IPS-15b (cell line): ENCODE measurements at regions not wholly inside any gene's neighbourhood (a gene's known extent, or its start where the extent isn't known, plus 50 kb on each side); places are given as distances from the start of the nearest gene placed in this dataset.

ENCODE experiments used
- H3K27me3 ChIP-seq: one replicate; pipeline ENCODE4 v1.6.1; 2013; ENCODE audit warnings: low read length; ENCODE audit not compliant: control insufficient read depth, insufficient read depth
- H3K36me3 ChIP-seq: one replicate; pipeline ENCODE4 v1.6.1; 2013; ENCODE audit warnings: low read length; ENCODE audit not compliant: control insufficient read depth, insufficient read depth
- H3K4me1 ChIP-seq: one replicate; pipeline ENCODE4 v1.6.1; 2013; ENCODE audit warnings: mild to moderate bottlenecking, low read length; ENCODE audit not compliant: control insufficient read depth, insufficient read depth
- H3K4me3 ChIP-seq: one replicate; pipeline ENCODE4 v1.5.1; 2013; ENCODE audit warnings: low read depth, low read length
- H3K9ac ChIP-seq: one replicate; pipeline ENCODE4 v1.6.1; 2013; ENCODE audit warnings: low read depth, mild to moderate bottlenecking, low read length
- H3K9me3 ChIP-seq: one replicate; pipeline ENCODE4 v1.6.1; 2013; ENCODE audit warnings: mild to moderate bottlenecking, low read length; ENCODE audit not compliant: control insufficient read depth, insufficient read depth

DNA sequence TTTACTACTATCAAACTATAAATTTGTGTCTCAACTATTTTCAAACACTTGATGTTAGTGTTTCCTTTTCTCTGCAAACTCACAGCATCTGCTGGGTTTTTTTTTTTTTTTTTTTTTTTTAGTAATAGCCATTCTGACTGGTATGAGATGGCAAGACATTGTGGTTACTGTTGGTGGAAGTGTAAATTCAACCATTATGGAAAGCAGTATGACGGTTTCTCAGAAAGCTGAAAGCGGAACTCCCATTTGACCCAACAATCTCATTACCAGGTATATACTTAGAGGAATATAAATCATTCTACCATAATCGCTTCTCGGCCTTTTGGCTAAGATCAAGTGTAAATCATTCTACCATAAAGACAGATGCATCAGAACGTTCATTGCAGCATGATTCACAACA lies 608.3 kb upstream of the ZP4 start:
- H3K9ac ChIP-seq, result no peak overlapping the region
- H3K4me1 ChIP-seq, result no peaks in the 10 kb centered on the region
- H3K36me3 ChIP-seq, result no peaks in the 10 kb centered on the region
- H3K4me3 ChIP-seq, result no peak overlapping the region
- H3K9me3 ChIP-seq, result no peaks in the 10 kb centered on the region
- no peaks in the 10 kb centered on the region for H3K27me3 ChIP-seq

GRCh38 chr1:238492271-238492670 lies 601.5 kb upstream of the ZP4 start:
- Histone ChIP-seq H3K4me1 (no peaks in the 10 kb centered on the region), H3K4me3 (no peak overlapping the region), H3K9ac (no peak overlapping the region), H3K9me3 (no peaks in the 10 kb centered on the region), H3K36me3 (no peaks in the 10 kb centered on the region), H3K27me3 (no peaks in the 10 kb centered on the region)

DNA sequence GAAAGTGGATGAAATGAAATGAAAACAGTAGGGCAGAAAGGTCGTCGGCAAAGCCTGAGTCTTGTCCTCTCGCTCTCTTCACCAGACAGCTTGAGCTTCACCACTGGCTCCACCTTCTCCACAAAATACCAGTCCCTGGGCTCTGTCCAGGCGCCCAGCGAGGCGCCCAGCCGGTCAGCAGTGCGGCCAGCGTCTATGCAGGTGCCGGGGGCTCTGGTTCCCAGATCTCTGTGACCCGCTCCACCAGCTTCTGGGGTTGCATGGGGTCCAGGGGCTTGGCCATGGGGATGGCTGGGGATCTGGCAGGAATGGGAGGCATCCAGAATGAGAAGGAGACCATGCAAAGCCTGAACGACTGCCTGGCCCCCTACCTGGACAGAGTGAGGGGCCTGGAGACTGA lies 600.5 kb upstream of the ZP4 start:
- Histone ChIP-seq H3K9me3 (no peaks in the 10 kb centered on the region), H3K36me3 (no peaks in the 10 kb centered on the region), H3K27me3 (no peaks in the 10 kb centered on the region), H3K4me1 (no peaks in the 10 kb centered on the region), H3K4me3 (no peak overlapping the region), H3K9ac (no peak overlapping the region)

DNA sequence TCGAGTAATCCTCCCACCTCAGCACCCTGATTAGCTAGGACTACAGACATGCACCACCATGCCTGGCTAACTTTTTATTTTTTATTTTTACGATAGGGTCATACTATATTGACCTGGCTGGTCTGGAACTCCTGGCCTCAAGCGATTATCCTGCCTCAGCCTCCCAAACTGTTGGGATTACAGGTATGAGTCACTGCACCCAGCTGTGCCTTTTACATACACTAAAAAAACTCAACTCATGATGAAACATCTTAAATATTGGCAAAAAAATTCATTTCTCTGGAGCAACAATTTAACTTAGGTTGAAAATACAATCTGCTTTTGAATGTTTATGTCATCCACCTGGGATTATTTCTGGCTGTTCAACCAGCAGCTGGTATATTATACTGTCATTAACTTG lies 598.3 kb upstream of the ZP4 start:
- H3K4me1 ChIP-seq, result no peaks in the 10 kb centered on the region
- no peak overlapping the region for H3K4me3 ChIP-seq
- no peaks in the 10 kb centered on the region for H3K27me3 ChIP-seq
- no peak overlapping the region for H3K9ac ChIP-seq
- H3K36me3 ChIP-seq, result no peaks in the 10 kb centered on the region
- no peaks in the 10 kb centered on the region for H3K9me3 ChIP-seq

DNA sequence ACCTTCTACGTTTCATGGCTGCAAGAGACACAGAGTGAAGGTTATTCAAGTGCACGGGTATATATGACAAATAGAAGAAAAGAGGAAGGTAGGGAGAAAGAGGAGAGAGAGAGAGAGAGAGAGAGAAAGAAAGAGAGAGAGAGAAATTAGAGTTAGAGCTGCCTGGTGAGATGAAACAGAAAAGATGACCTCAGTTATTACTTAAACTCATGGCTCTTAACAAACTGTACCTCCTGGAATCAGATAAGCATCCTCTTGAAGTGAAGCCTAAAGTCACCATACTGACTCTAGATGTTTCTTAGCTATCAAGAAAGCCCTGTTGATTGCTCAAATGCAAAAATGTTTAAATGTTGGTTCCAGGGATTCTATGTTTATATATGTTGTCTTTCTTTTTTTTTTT lies 597.7 kb upstream of the ZP4 start:
- no peaks in the 10 kb centered on the region for H3K4me1 ChIP-seq
- no peaks in the 10 kb centered on the region for H3K36me3 ChIP-seq
- no peak overlapping the region for H3K4me3 ChIP-seq
- H3K9ac ChIP-seq, result no peak overlapping the region
- H3K27me3 ChIP-seq, result no peaks in the 10 kb centered on the region
- no peaks in the 10 kb centered on the region for H3K9me3 ChIP-seq

DNA sequence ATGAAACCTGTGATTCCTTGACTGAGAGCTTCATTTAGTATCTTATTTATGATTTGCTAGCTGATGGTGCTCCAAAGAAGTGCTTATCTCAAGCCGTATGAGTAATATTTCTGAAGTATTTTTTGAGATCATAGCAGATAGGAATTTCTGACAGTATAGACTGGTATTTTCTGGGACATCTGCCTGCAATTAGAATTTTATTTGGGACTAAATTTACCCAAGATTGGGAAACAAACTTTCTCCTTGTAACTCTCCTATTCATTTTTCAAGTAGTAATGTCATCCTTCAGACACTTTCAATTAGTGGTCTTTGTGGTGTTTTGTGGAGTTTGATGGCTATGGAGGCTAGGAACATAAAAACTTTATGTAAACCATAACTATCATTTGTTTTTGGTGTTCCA lies 597.2 kb upstream of the ZP4 start:
- Histone ChIP-seq H3K4me1 (no peaks in the 10 kb centered on the region), H3K36me3 (no peaks in the 10 kb centered on the region), H3K9ac (no peak overlapping the region), H3K4me3 (no peak overlapping the region), H3K9me3 (no peaks in the 10 kb centered on the region), H3K27me3 (no peaks in the 10 kb centered on the region)

GRCh38 chr1:238485912-238486209 lies 595.1 kb upstream of the ZP4 start:
- H3K9ac ChIP-seq, result no peak overlapping the region
- no peaks in the 10 kb centered on the region for H3K9me3 ChIP-seq
- H3K36me3 ChIP-seq, result peaks cover 3% of the 10 kb centered on the region
- H3K4me1 ChIP-seq, result no peaks in the 10 kb centered on the region
- H3K4me3 ChIP-seq, result peak overlapping the region; percentile 49
- H3K27me3 ChIP-seq, result no peaks in the 10 kb centered on the region

GRCh38 chr1:238485057-238485911 lies 594.6 kb upstream of the ZP4 start:
- peak overlapping the region; percentile 54 for H3K9ac ChIP-seq
- peak overlapping the region; percentile 49 for H3K4me3 ChIP-seq

DNA sequence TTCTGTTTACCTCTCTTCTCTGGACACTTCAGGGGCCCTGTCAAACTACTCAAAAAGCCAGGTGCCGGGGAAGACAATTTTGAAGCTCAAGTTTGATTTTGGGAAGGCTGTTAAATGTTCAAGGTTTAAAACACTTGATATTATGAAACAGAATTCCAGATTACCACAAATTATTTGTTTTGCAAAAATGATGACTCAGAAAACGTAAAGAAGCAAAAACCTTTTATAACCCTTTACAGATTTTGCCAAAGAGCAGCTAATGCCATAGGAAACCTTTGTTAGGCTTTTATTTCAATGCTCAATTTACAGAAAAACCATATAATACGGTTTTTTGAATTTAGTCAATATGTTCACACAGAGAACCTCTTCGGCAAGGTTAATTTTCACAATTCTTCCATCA lies 593.4 kb upstream of the ZP4 start:
- H3K9me3 ChIP-seq, result no peaks in the 10 kb centered on the region
- H3K4me3 ChIP-seq, result peak overlapping the region; percentile 49
- H3K4me1 ChIP-seq, result no peaks in the 10 kb centered on the region
- peaks cover 3% of the 10 kb centered on the region for H3K36me3 ChIP-seq
- no peak overlapping the region for H3K9ac ChIP-seq
- H3K27me3 ChIP-seq, result no peaks in the 10 kb centered on the region

More at GRCh38 chr1:238485057-238485911, 594.6 kb upstream of the ZP4 start:
- H3K4me1 ChIP-seq, result no peaks in the 10 kb centered on the region
- peaks cover 3% of the 10 kb centered on the region for H3K36me3 ChIP-seq
- no peaks in the 10 kb centered on the region for H3K27me3 ChIP-seq
- no peaks in the 10 kb centered on the region for H3K9me3 ChIP-seq

- Histone ChIP-seq H3K4me3 (no peak overlapping the region), H3K27me3 (no peaks in the 10 kb centered on the region)
Measured at GRCh38 chr1:238476841-238477240, 586.1 kb upstream of the ZP4 start.

GRCh38 chr1:238475712-238476111 lies 585.0 kb upstream of the ZP4 start:
- H3K27me3 ChIP-seq, result no peaks in the 10 kb centered on the region
- H3K4me1 ChIP-seq, result no peaks in the 10 kb centered on the region
- H3K9ac ChIP-seq, result no peak overlapping the region
- no peaks in the 10 kb centered on the region for H3K36me3 ChIP-seq
- no peaks in the 10 kb centered on the region for H3K9me3 ChIP-seq
- no peak overlapping the region for H3K4me3 ChIP-seq

More at GRCh38 chr1:238476841-238477240, 586.1 kb upstream of the ZP4 start:
- Histone ChIP-seq H3K4me1 (no peaks in the 10 kb centered on the region), H3K9ac (no peak overlapping the region), H3K9me3 (no peaks in the 10 kb centered on the region), H3K36me3 (no peaks in the 10 kb centered on the region)

DNA sequence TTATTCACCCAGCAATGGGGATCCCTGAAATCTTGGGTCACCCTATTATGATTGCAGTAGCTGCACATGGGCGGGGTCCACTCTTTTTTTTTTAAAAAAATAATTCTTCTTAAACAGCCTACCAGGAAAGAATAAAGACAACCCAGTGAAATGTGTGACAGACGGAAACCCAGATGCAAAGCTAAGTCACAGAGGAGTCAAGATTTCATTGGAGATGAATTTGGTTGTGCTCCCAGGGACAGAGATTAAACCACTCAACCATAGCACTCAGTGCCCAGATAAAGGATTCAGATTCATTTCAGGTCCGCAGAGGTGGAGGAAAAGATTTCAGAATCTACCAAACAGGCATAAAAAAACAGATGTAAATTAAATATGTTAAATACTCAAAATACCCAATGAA lies 583.5 kb upstream of the ZP4 start:
- Histone ChIP-seq H3K36me3 (no peaks in the 10 kb centered on the region), H3K27me3 (no peaks in the 10 kb centered on the region), H3K9me3 (no peaks in the 10 kb centered on the region), H3K9ac (no peak overlapping the region), H3K4me3 (no peak overlapping the region), H3K4me1 (no peaks in the 10 kb centered on the region)
